SHP77 (cell line): ENCODE measurements at regions not wholly inside any gene's neighbourhood (a gene's known extent, or its start where the extent isn't known, plus 50 kb on each side); places are given as distances from the start of the nearest gene placed in this dataset.
A peak's percentile ranks its signal among the peaks of the same experiment; 100 is the strongest.

Source experiments
- DNase-seq, 2 experiments: peaks; one replicate each; lab custom pipeline; 2025; lab: John Stamatoyannopoulos, UW

DNA sequence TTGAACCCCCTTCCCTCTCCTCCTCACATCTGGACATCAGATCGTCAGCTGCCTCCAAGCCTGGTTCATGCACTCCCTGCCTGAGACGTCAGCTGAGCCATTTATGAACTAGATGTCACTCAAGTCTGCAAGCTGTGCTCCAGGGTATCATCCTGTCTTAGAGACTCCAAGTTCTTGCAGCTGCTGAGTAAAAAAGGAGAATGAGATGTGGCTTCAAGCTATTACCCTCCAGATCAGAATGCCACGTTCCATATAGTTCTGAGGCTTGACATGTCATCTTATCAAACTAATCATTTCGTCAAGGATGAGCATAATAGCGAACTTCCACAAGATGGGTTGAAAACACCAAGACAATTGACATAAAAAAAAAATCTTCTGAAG lies 766.3 kb downstream of the TBL1XR1 start:
- DNase-seq: no peak

GRCh38 chr3:176430244-176431037 lies 766.8 kb downstream of the TBL1XR1 start:
- DNase-seq: peak; percentile 26 to 38

DNA sequence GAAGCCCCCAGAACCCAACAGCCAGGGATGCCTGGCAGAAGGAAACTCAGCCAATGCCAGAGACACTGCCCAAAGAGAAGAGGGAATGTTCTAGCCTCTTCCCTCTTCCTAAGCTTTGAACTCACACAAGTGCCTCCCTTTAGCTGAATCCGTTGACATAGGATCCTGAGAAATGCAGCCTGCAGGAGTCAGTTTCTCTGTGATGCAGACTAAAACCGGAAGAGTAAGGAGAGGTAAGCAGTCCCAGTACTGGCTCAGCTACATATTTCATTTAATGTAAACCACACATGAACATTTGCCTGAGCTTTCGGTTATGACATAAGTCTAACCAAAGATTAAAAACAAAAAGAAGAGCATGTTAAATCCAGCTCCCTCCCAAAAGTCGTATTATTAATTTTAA lies 768.7 kb downstream of the TBL1XR1 start:
- DNase-seq: no peak

GRCh38 chr3:176426371-176426770 lies 770.9 kb downstream of the TBL1XR1 start:
- no peak for DNase-seq

DNA sequence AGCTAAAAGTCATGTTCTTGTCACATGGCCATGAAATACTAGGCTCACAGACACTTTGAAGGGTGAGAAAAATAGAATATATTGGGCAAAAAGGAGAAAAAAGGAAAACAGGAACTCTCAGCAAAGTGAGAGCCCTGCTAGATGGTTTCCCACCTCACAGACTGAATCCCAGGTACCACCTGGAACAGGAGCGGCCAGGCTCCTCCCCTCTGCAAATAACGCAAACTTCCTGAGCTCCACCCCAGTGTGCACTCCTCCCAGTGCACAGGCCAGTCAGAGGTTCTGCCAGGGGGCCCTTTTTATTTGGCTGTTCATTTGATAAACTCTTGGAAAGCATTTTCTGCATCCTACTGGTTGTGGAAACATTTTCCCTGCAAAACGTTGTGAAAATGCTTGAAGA lies 780.4 kb downstream of the TBL1XR1 start:
- DNase-seq: no peak

GRCh38 chr3:176415661-176416295 lies 781.5 kb downstream of the TBL1XR1 start:
- DNase-seq: no peak

DNA sequence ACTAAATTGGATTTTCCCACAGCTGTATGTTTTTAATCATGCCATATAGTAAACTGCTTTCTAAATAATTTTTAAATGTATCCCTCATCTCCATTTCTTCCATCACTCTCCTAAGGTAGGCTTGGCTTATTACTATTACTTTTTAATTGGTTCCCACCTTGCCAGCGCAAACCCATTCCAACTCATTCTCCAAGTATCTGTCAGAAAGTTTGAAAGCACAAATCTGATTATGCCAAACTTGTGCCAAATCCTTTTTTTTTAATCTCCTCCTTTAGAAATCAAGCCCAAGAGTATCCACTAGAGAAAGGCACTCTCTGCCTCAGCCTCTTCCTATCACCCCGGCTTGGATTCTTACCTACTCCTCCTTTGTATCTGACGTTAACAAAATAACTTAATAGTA lies 784.5 kb downstream of the TBL1XR1 start:
- no peak for DNase-seq

GRCh38 chr3:176403531-176403930 lies 793.8 kb downstream of the TBL1XR1 start:
- DNase-seq: no peak

GRCh38 chr3:176401211-176401610 lies 796.1 kb downstream of the TBL1XR1 start:
- no peak for DNase-seq

GRCh38 chr3:176399193-176399592 lies 798.1 kb downstream of the TBL1XR1 start:
- DNase-seq: no peak

DNA sequence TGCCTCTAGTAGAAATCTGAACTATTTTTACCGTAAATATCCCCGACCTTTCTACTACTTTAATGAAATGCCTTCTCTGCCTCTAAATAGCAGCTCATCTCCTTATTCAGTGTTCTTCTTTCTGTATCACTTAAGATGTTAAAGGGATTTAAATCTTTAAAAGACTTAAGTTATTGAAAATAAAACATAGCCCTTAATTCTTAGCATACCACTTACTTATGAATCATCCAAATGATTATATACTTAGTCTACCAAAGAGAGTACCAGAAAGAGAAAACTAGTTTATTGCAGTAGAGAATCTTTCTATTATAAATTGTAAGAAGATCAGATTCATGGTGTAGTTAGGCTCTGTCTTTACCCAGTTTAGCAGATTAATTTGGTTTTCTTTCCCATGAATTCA lies 802.0 kb downstream of the TBL1XR1 start:
- no peak for DNase-seq

- no peak for DNase-seq
Measured at GRCh38 chr3:176378789-176379188, 818.5 kb downstream of the TBL1XR1 start.

DNA sequence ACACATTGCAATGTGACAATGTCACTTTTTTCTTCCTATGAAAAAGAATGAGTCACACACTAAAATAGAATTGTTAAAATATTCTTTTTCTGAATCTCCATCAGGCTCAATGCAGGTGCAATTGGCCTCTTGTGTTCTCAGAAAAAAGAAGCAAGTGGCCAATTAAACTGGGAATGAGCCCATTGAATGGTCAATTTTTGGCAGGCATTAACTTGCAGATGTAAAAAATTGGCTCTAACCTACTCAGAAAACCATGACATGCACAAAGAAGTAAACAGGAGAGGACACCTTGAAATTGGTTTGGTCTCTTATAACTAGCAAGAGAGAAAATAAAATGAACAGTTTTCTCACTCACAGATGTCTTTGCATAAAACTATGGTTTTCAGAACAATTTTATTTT lies 820.8 kb downstream of the TBL1XR1 start:
- DNase-seq: no peak

DNA sequence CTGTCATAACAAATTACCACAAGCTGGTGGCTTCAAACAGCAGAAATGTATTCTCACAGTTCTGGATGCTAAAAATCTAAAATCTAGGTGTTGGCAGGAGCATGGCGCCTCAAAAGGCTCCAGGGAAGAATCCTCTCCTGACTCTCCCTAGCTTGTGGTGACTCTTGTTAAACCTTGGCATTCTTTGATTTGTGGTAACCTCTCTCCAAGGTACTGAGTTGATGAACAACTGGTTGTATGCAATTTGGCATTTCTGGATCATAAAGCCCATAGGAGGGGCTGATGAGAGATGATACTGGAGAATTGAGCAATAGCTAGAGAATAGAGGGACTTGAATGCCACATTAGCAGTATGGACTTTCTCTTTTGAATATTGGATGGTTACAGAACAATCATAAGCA lies 821.8 kb downstream of the TBL1XR1 start:
- no peak for DNase-seq

- DNase-seq: no peak
Measured at GRCh38 chr3:176362191-176362731, 835.0 kb downstream of the TBL1XR1 start.

- DNase-seq: no peak
Measured at GRCh38 chr3:176359211-176359610, 838.1 kb downstream of the TBL1XR1 start.

DNA sequence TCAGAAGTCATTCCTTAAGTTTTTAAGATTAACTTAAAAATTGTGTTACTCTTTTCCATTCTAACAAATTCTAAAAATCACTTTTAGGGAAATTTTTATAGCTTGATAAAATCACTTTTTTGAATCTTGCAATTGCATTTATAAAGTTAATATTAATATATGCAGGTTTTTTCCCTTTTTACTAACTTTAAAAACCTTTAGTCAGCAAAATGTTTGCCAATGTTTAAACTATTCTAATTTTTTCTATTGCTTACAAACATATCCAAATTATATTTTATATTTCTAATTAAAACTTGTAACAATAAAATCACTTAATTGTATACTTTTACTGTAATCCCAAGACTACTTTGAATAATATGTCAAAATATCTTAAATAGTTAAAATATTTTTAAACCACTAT lies 839.4 kb downstream of the TBL1XR1 start:
- DNase-seq: no peak

DNA sequence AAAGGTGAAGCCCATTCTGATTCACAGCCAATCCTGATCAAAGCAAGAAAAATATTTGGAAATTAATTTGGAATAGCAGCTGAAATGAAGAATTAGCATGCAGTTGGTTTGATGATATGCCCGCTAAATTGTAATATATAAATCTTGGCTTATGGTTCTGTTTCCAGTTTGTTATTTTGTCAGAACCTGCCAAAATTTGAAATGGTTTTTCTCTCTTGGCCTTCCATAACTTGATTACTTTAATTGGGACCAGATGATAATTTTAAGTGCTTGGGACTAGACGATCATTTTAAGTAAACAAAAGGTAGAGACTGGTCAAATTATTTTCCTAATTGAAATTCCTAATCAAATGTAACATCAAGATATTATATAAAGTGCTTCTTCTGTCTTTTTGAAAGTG lies 842.4 kb downstream of the TBL1XR1 start:
- no peak for DNase-seq

DNA sequence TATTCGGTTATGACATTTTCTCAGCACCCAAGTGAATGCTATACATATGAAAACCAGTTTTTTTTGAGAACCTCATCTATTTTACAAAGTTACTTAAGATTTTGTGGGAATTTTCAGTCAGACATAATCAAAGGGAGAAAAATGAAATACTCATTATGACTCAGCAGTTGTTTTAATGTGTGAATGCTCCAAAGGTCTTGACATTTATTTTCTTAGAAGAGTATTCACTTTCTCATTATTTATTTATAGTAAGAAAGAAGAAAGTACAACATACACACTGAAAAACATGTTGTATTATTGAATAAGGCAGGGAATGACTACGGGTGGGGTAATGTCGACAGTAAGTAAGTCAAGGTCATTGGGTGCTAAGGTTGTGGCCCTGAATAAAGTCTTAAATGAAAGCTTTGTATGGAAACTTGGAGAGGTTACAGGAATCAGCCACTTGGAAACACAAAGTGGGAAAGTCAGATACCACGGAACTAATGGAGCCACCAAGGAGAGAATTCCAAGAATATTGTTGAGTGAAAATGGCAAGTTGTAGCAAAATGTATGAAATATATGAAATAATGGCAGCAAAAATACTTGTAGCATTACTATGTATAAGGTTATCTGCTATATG lies 844.5 kb downstream of the TBL1XR1 start:
- DNase-seq: no peak

GRCh38 chr3:176351408-176351807 lies 845.9 kb downstream of the TBL1XR1 start:
- no peak for DNase-seq

GRCh38 chr3:176349706-176350105 lies 847.6 kb downstream of the TBL1XR1 start:
- DNase-seq: no peak

DNA sequence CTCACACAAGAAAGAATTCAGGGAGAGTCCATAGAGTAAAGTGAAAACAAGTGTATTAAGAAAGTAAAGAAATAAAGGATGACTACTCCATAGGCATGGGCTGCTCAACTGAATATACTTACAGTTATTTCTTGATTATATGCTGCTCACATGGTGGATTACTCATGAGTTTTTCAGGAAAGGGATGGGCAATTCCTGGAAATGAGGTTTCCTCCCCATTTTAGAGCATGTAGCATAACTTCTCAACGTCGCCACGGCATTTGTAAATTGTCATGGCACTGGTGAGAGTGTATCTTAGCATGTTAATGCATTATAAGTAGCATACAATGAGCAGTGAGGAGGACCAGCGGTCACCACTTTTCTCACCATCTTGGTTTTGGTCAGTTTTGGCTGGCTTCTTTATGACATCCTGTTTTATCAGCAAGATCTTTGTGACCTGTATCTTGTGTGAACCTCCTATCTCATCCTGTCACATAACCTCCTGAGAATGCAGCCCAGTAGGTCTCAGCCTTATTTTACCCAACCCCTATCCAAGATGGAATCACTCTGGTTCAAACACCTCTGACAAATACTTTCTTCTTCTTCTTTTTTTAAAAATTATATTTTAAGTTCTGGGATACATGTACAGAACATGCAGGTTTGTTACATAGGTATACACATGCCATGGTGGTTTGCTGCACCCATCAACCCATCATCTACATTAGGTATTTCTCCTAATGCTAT lies 849.7 kb downstream of the TBL1XR1 start:
- no peak for DNase-seq
